ENCODE measurements at regions not wholly inside any gene's neighbourhood (a gene's known extent, or its start where the extent isn't known, plus 50 kb on each side); places are given as distances from the start of the nearest gene placed in this dataset.

DNA sequence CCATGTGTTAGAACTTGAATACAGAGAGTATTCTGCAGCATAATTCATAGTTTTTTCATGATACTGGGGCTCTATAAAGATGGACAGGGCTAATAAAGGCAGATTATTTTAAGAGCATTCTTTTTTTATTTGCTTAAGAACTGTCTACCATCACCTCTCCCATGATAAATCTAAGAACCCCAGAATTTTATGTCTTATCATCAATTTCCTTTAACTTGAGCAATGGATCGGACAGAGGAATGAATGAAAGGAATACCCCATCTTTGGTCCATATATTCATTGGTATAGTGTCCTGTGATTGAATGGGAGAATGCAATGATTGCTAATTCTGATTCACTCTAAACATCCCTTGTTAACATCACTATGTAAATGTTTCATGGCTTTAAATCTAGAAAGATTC is 946.3 kb upstream of the LRRN3 start:
- WGBS, result 85% methylated on average over 1 of the region's 1 CpG
- H3K4me1 ChIP-seq (ENCODE audit: control insufficient read depth, insufficient read depth, low read length), result no peaks in the 10 kb centered on the region
- no peak overlapping the region for H3K27ac ChIP-seq (ENCODE audit: low read length)
- no peaks in the 10 kb centered on the region for H3K27me3 ChIP-seq (ENCODE audit: control insufficient read depth, insufficient read depth)
- ATAC-seq (no peak), DNase-seq (no peak)
- no peak overlapping the region for H3K4me3 ChIP-seq (ENCODE audit: low read length)
- intact Hi-C loops (cut with DNase I), result no loop called here
- H3K9me3 ChIP-seq (ENCODE audit: control insufficient read depth, low read length), result no peaks in the 10 kb centered on the region

DNA sequence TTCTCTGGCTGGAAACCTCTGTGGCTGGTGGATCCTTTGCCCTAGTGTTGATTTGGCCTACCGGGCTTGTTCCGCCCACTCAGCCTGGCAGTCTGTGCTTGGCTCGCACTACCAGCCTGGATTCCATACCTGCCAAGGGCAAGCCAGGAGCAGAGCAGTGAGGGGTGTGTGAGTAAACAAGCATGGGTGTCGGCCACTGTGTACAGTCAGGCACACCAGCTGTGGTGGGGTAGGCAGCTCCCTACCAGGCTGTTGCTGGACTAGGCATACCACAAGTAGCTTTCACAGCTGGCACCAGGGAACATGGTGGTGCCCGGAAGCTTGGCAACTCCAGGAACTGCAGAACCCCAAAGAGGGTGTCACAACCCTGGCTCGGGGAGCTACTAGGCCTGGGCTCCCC is 942.9 kb upstream of the LRRN3 start:
- no peaks in the 10 kb centered on the region for H3K27me3 ChIP-seq (ENCODE audit: control insufficient read depth, insufficient read depth)
- no peaks in the 10 kb centered on the region for H3K4me1 ChIP-seq (ENCODE audit: control insufficient read depth, insufficient read depth, low read length)
- 92% methylated on average over 6 of the region's 6 CpGs for WGBS
- no peak overlapping the region for H3K4me3 ChIP-seq (ENCODE audit: low read length)
- no peaks in the 10 kb centered on the region for H3K9me3 ChIP-seq (ENCODE audit: control insufficient read depth, low read length)
- intact Hi-C loops (cut with DNase I), result no loop called here
- DNase-seq (peak in 1 of 3 donors; percentile 23), ATAC-seq (no peak)
- H3K27ac ChIP-seq (ENCODE audit: low read length), result no peak overlapping the region

DNA sequence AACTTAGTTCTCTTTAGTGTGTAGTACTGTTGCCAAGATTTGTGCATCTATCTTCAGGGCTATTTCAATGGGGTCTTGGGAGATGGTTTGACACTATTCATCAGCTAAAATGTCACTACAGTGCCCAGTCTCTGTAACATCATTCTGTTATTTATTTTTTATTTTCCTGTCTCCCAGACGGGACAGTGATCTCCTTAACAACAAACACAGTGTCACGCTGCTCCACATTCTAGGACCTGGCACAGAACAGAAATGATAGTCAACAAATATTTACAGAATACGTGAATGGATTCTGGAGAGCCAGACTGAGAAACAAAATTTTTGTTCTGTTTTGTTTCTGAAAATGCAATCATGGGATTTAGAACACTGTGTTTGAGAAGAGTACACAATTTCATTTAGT is 937.7 kb upstream of the LRRN3 start:
- Histone ChIP-seq H3K9me3 (ENCODE audit: control insufficient read depth, low read length) (no peaks in the 10 kb centered on the region), H3K4me1 (ENCODE audit: control insufficient read depth, insufficient read depth, low read length) (no peaks in the 10 kb centered on the region), H3K27me3 (ENCODE audit: control insufficient read depth, insufficient read depth) (no peaks in the 10 kb centered on the region), H3K27ac (ENCODE audit: low read length) (no peak overlapping the region), H3K4me3 (ENCODE audit: low read length) (no peak overlapping the region)
- ATAC-seq (no peak), DNase-seq (no peak)
- intact Hi-C loops (cut with DNase I), result no loop called here
- 37% methylated on average over 3 of the region's 3 CpGs for WGBS

DNA sequence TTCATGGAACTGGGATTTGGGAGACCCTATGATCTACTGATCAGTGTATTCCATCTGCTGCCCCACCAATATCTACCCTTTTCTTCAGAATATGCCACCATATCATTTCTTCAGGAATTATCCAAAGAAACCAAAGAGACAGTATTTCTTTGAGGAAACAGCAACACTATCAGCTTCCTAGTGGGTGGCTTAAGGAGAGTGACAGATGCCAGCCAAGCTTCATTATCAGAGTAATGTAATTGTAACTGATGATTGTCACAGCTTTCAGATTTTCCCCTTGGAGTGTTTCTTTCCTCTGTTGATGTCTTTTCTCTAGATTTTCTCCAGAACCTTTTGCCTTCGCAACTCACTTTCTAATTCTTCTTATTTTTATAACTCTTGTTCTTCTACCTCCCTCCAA is 934.4 kb upstream of the LRRN3 start:
- Histone ChIP-seq H3K9me3 (ENCODE audit: control insufficient read depth, low read length) (no peaks in the 10 kb centered on the region), H3K27ac (ENCODE audit: low read length) (no peak overlapping the region), H3K4me1 (ENCODE audit: control insufficient read depth, insufficient read depth, low read length) (no peaks in the 10 kb centered on the region), H3K27me3 (ENCODE audit: control insufficient read depth, insufficient read depth) (no peaks in the 10 kb centered on the region), H3K4me3 (ENCODE audit: low read length) (no peak overlapping the region)
- ATAC-seq (no peak), DNase-seq (no peak)
- intact Hi-C loops (cut with DNase I), result no loop called here
- 97% methylated on average over 1 of the region's 1 CpG for whole genome bisulfite sequencing

DNA sequence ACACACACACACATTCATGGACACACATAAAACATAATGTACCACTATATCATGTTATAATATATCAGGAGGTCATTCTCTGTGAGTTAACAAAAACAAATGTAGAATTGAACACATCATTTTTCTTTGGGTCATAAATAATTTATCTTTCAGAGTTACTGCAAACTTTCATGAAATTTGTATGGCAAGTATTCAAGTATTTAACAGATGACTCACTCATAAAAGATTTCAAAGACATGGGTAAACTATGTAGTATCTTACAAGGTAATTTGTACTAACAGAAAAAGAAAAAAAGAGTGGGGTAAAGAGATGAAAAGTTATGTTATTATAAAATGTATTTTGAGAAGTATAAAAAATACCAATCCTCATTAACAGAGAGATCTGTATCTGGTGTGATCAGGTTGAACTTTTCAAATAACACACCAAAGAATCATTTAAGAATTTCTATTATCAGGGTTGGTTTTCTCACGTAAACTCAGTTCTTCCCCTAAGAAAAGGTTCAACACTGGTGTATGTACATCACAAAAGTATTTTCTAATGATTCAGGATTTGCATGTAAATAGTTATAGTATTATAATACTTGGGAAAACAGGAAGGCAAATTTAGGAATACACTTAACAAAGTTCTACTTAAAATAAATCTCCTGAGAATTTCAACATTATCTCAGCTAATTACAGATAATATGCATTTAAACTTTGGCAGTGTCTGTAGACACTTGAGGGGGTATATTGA is 933.1 kb upstream of the LRRN3 start:
- ATAC-seq, result no peak
- H3K4me3 ChIP-seq (ENCODE audit: low read length), result no peak overlapping the region
- H3K27me3 ChIP-seq (ENCODE audit: control insufficient read depth, insufficient read depth), result no peaks in the 10 kb centered on the region
- H3K9me3 ChIP-seq (ENCODE audit: control insufficient read depth, low read length), result no peaks in the 10 kb centered on the region
- intact Hi-C loops (cut with DNase I), result no loop called here
- H3K4me1 ChIP-seq (ENCODE audit: control insufficient read depth, insufficient read depth, low read length), result no peaks in the 10 kb centered on the region
- DNase-seq, result no peak
- no peak overlapping the region for H3K27ac ChIP-seq (ENCODE audit: low read length)
- 0% methylated on average over 1 of the region's 1 CpG for WGBS

DNA sequence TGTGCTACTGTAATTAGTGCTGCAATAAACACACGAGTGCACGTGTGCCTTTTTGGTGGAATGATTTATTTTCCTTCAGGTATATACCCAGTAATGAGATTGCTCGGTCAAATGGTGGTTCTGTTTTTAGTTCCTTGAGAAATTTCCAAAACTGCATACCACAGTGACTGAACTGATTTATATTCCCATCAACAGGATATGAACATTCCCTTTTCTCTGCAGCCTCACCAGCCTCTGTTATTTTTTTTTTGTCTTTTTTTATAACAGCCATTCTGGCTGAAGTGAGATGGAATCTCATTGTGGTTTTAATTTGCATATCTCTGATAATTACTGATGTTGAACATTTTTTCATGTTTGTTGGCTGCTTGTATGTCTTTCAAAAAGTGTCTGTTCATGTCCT is 922.9 kb upstream of the LRRN3 start:
- WGBS, result 90% methylated on average over 3 of the region's 3 CpGs
- intact Hi-C loops (cut with DNase I), result no loop called here
- ATAC-seq, result no peak
- no peak for DNase-seq
- Histone ChIP-seq H3K4me3 (ENCODE audit: low read length) (no peak overlapping the region), H3K27ac (ENCODE audit: low read length) (no peak overlapping the region), H3K4me1 (ENCODE audit: control insufficient read depth, insufficient read depth, low read length) (no peaks in the 10 kb centered on the region), H3K27me3 (ENCODE audit: control insufficient read depth, insufficient read depth) (no peaks in the 10 kb centered on the region), H3K9me3 (ENCODE audit: control insufficient read depth, low read length) (no peaks in the 10 kb centered on the region)

DNA sequence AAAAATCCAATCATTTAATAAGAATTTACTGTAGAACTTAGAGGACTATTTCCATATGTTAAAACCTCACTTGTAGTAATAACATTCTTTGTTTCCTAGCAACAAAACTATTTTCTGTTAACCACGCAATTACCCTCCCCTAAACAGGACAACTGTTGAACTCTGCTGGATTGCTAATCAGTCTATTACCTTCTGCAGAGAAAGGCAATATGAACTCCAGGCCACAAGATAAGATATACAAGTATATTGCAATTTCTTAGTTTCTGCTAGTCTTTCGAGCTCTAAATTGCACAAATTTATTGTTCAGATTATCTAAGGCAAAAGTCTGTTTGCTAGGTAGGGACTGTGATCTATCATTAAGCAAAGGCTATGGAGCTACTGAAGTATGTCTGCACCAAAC is 920.1 kb upstream of the LRRN3 start:
- no peak for DNase-seq
- intact Hi-C loops (cut with DNase I), result no loop called here

DNA sequence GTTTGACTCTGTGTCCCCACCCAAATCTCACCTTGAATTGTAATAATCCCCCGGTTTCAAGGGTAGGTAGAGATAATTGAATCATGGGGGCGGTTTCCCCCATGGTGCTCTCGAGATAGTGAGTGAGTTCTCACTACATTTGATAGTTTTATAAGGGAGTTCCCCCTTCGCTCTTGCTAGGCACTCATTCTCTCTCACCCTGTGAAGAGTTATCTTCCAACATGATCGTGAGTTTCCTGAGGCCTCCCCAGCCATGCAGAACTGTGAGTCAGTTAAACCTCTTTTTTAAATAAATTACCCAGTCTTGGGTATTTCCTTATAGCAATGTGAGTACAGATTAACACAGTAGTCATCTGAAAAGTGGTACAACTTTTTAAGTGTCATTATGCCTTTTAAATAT is 913.5 kb upstream of the LRRN3 start:
- no peaks in the 10 kb centered on the region for H3K27me3 ChIP-seq (ENCODE audit: control insufficient read depth, insufficient read depth)
- intact Hi-C loops (cut with DNase I), result no loop called here
- ATAC-seq (no peak), DNase-seq (no peak)
- no peaks in the 10 kb centered on the region for H3K9me3 ChIP-seq (ENCODE audit: control insufficient read depth, low read length)
- WGBS, result 88% methylated on average over 5 of the region's 5 CpGs
- no peaks in the 10 kb centered on the region for H3K4me1 ChIP-seq (ENCODE audit: control insufficient read depth, insufficient read depth, low read length)
- no peak overlapping the region for H3K4me3 ChIP-seq (ENCODE audit: low read length)
- H3K27ac ChIP-seq (ENCODE audit: low read length), result no peak overlapping the region

More for the DNA sequence above, 920.1 kb upstream of the LRRN3 start:
- H3K4me1 ChIP-seq (ENCODE audit: control insufficient read depth, insufficient read depth, low read length), result no peaks in the 10 kb centered on the region
- WGBS, result 57% methylated on average over 2 of the region's 2 CpGs
- H3K4me3 ChIP-seq (ENCODE audit: low read length), result no peak overlapping the region
- H3K27ac ChIP-seq (ENCODE audit: low read length), result no peak overlapping the region
- no peak for ATAC-seq
- H3K27me3 ChIP-seq (ENCODE audit: control insufficient read depth, insufficient read depth), result no peaks in the 10 kb centered on the region
- H3K9me3 ChIP-seq (ENCODE audit: control insufficient read depth, low read length), result no peaks in the 10 kb centered on the region

DNA sequence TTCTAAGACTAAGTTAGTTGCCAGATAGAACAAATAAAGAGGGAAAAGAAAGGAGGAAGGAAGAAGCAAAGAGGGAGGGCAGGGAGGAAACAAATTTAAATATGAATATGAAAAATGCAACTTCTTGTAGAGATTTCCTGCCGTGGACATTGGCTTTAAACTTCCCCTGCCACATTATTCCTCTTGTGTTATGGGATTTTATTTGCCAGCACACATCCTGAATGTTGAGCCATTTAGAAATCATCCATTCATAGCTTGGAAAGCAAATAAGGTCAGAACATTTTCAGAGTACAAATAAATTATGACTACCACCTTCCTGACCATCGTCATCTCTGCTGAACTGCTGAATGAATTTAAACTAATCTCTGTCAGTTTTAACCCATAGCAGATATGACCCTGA is 911.9 kb upstream of the LRRN3 start:
- 29% methylated on average over 2 of the region's 2 CpGs for WGBS
- Histone ChIP-seq H3K4me3 (ENCODE audit: low read length) (no peak overlapping the region), H3K27me3 (ENCODE audit: control insufficient read depth, insufficient read depth) (no peaks in the 10 kb centered on the region), H3K4me1 (ENCODE audit: control insufficient read depth, insufficient read depth, low read length) (no peaks in the 10 kb centered on the region), H3K27ac (ENCODE audit: low read length) (no peak overlapping the region), H3K9me3 (ENCODE audit: control insufficient read depth, low read length) (no peaks in the 10 kb centered on the region)
- ATAC-seq (no peak), DNase-seq (no peak)
- intact Hi-C loops (cut with DNase I), result no loop called here

DNA sequence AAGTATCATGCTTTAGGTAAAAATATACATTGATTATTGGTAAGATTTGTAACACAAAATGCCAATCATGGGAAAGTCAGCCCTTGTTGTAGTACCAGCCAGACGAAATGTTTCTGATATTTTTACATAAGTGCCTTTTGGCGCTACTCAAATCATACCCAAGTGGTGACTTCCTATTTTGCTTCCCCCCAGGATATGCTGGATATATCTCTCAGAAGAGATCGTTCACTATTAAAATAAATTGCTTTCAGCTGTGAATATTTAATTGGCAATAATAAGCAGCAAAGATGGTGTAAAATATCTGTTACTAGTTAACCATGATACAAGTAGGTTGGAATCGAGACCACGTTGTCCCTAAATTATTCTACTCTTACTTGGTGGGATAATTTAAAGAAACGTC is 909.2 kb upstream of the LRRN3 start:
- Histone ChIP-seq H3K27me3 (ENCODE audit: control insufficient read depth, insufficient read depth) (no peaks in the 10 kb centered on the region), H3K9me3 (ENCODE audit: control insufficient read depth, low read length) (no peaks in the 10 kb centered on the region), H3K4me3 (ENCODE audit: low read length) (no peak overlapping the region), H3K4me1 (ENCODE audit: control insufficient read depth, insufficient read depth, low read length) (no peaks in the 10 kb centered on the region), H3K27ac (ENCODE audit: low read length) (no peak overlapping the region)
- DNase-seq (no peak), ATAC-seq (no peak)
- intact Hi-C loops (cut with DNase I), result no loop called here
- 73% methylated on average over 6 of the region's 6 CpGs for WGBS

DNA sequence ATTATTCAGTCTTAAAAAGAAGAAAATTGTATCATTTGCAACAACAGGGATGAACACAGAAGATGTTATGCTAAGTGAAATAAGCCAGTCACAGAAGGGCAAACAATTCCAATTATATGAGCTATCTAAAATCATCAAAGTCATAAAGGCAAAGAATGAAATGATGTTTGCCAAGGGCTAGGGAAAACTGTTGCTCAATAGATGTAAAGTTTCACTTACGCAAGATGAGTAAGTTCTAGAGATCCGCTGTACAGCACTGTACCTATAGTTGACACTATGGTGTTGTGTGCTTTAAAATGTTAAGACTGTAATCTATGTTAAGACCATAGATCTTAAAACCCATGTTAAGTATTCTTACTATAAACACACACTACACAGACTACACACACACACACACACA is 904.6 kb upstream of the LRRN3 start:
- H3K4me1 ChIP-seq (ENCODE audit: control insufficient read depth, insufficient read depth, low read length), result no peaks in the 10 kb centered on the region
- intact Hi-C loops (cut with DNase I), result no loop called here
- H3K27ac ChIP-seq (ENCODE audit: low read length), result no peak overlapping the region
- WGBS, result 98% methylated on average over 2 of the region's 2 CpGs
- H3K4me3 ChIP-seq (ENCODE audit: low read length), result no peak overlapping the region
- no peak for ATAC-seq
- no peaks in the 10 kb centered on the region for H3K27me3 ChIP-seq (ENCODE audit: control insufficient read depth, insufficient read depth)
- DNase-seq, result no peak
- H3K9me3 ChIP-seq (ENCODE audit: control insufficient read depth, low read length), result no peaks in the 10 kb centered on the region
